Tibial artery (tissue), 4 donors: ENCODE measurements at regions not wholly inside any gene's neighbourhood (a gene's known extent, or its start where the extent isn't known, plus 50 kb on each side); places are given as distances from the start of the nearest gene placed in this dataset.
"Not testable (repeated sequence)": the region's sequence is repeated elsewhere in the genome, so short reads cannot be mapped to it uniquely, and the experiment has no call there.

Experiments
- DNase-seq, 2 donors: peaks; one replicate each; pipeline ENCODE4 v3.0.0-alpha.2; 2019
- H3K27ac ChIP-seq, 2 donors: fragments of 200-600 bp; sonication (generic) in 1 of 2; 1 replicate in 1 of 2; 2 replicates in 1 of 2; pipeline ENCODE4 v1.5.1; 2018 to 2019; ENCODE audit warnings: mild to moderate bottlenecking in 1 of 2
- H3K27me3 ChIP-seq, 2 donors: fragments of 200-600 bp; sonication (generic) in 1 of 2; one replicate each; pipeline versions ENCODE4 v1.5.1 to v1.6.0; 2016 to 2019
- H3K36me3 ChIP-seq, 3 donors: fragments of 200-600 bp; sonication (generic) in 2 of 3; one replicate each; pipeline ENCODE4 v1.5.1; 2016 to 2019; ENCODE audit warnings: mild to moderate bottlenecking in 2 of 3
- H3K4me1 ChIP-seq, 4 donors: fragments of 200-600 bp; sonication (generic) in 2 of 4; 1 replicate in 3 of 4; 2 replicates in 1 of 4; pipeline ENCODE4 v1.5.1; 2016 to 2019
- H3K4me3 ChIP-seq, 2 donors: fragments of 200-600 bp; sonication (generic) in 1 of 2; 1 replicate in 1 of 2; 2 replicates in 1 of 2; pipeline ENCODE4 v1.5.1; 2018 to 2019; ENCODE audit warnings: mild to moderate bottlenecking in 2 of 2
- H3K9me3 ChIP-seq, 3 donors: fragments of 200-600 bp; sonication (generic) in 1 of 3; one replicate each; pipeline ENCODE4 v1.5.1; 2016 to 2019
- intact Hi-C: fragments of 100-400 bp; cut with DNase I; formaldehyde crosslinking; loops from one replicate; pipeline ENCODE4 v1.15.0; 2023; ENCODE audit warnings: low total_unique reads
- TF ChIP-seq, protein P1 (sequence below), 2 experiments: fragments of 200-600 bp in 1 of 2; fragments of 450-650 bp in 1 of 2; IDR thresholded peaks; one replicate each; pipeline ENCODE4 v1.5.1; 2017 to 2019; ENCODE audit warnings: antibody characterized with exemption in 2 of 2, mild to moderate bottlenecking in 1 of 2, moderate library complexity in 1 of 2

DNA sequence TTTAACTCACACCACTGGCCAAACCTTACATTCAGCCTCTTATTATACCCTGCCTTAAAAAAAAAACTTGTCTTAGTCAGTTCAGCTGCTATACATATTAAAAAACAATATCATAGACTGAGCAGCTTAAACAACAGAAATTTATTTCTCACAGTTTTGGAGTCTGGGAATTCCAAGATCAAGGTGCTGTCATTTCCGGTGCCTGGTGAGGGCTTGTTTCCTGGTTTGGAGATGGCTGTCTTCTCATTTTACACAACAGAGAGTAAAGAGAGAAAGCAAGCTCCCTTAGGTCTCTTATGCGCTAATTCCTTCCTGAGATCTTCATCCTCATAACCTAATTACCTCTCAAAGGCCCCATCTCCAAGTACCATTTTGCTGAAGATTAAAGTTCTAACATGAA is 769.2 kb downstream of the DIAPH3 start:
- intact Hi-C loops: no loop called here

DNA sequence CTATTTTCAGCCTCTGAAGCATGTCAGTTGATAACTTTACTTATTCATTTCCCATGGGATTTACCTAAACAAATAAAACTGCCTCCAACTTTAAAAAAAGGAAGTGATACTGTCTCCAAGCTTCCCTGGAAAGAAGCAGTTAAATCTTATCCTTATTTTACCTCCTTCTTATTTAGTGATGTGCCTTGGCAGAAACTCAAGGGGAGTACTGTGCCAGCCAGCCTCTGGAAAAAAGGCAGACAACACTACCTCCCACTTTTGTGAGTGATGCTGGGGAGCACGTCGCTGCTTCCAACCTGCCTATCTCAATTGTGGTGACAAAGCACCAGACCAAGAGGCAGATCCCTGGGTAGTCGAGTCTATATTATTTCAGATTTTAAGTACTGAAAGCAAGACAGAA is 765.6 kb downstream of the DIAPH3 start:
- H3K36me3 ChIP-seq: no peaks in the 10 kb centered on the region
- H3K27me3 ChIP-seq: no peaks in the 10 kb centered on the region
- TF ChIP-seq, protein P1, sequence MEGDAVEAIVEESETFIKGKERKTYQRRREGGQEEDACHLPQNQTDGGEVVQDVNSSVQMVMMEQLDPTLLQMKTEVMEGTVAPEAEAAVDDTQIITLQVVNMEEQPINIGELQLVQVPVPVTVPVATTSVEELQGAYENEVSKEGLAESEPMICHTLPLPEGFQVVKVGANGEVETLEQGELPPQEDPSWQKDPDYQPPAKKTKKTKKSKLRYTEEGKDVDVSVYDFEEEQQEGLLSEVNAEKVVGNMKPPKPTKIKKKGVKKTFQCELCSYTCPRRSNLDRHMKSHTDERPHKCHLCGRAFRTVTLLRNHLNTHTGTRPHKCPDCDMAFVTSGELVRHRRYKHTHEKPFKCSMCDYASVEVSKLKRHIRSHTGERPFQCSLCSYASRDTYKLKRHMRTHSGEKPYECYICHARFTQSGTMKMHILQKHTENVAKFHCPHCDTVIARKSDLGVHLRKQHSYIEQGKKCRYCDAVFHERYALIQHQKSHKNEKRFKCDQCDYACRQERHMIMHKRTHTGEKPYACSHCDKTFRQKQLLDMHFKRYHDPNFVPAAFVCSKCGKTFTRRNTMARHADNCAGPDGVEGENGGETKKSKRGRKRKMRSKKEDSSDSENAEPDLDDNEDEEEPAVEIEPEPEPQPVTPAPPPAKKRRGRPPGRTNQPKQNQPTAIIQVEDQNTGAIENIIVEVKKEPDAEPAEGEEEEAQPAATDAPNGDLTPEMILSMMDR (IDR thresholded peaks at IDR 0.05): no peak
- peaks cover 0 to 7% (median 0%) of the 10 kb centered on the region in 4 donors for H3K4me1 ChIP-seq
- peaks cover 0 to 1% (median 0%) of the 10 kb centered on the region in 3 donors for H3K9me3 ChIP-seq
- no peak overlapping the region for H3K4me3 ChIP-seq
- intact Hi-C loops: no loop called here
- H3K27ac ChIP-seq: no peak overlapping the region
- no peak for DNase-seq

More for the DNA sequence above, 769.2 kb downstream of the DIAPH3 start:
- Histone ChIP-seq H3K36me3 (no peaks in the 10 kb centered on the region), H3K9me3 (no peaks in the 10 kb centered on the region), H3K4me3 (no peak overlapping the region), H3K4me1 (peaks cover 0 to 15% (median 0%) of the 10 kb centered on the region in 4 donors), H3K27ac (no peak overlapping the region), H3K27me3 (no peaks in the 10 kb centered on the region)
- no peak for DNase-seq
- TF ChIP-seq, protein P1 (IDR thresholded peaks at IDR 0.05): no peak

DNA sequence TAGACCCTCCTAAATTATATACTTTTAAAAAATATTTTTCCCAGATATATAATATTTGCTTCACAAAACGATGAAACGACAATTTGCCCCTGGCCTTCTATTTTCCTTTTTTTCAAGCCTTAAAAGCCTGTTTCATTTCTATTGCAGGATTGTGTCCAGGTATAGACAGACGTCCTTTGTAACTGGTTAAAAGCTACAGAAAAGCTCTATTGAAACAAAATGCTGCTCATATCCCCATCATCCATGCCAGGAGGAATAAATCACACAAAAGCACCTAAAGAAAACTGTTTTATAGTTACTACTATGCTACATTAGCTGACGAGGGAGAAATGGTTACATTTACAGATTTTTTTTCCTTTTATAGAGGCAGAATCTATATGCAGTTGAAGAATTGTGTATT is 765.1 kb downstream of the DIAPH3 start:
- no peak overlapping the region for H3K27ac ChIP-seq
- peaks cover 0 to 5% (median 0%) of the 10 kb centered on the region in 3 donors for H3K9me3 ChIP-seq
- H3K4me1 ChIP-seq: peaks cover 0 to 7% (median 0%) of the 10 kb centered on the region in 4 donors
- intact Hi-C loops: no loop called here
- TF ChIP-seq, protein P1 (IDR thresholded peaks at IDR 0.05): no peak
- no peak overlapping the region for H3K4me3 ChIP-seq
- no peak for DNase-seq
- no peaks in the 10 kb centered on the region for H3K27me3 ChIP-seq
- H3K36me3 ChIP-seq: no peaks in the 10 kb centered on the region

DNA sequence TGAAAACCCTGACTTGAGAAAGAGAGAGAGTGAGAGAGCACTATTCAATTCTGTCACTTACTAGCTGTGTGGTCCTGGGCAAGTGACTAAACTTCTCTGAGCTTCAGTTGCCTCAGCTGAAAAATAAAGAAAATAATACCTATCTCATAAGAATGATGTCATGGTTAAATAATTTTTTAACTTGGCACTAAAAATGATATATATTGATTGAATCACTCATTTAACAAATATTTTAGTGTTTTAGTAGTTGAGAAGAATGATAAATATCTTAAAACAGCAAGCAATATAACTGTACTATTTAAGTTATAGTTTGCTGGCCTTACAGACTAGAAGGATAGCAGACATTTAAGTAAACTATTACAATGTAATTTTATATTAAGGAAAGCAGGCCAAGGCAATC is 764.2 kb downstream of the DIAPH3 start:
- no peak for DNase-seq
- Histone ChIP-seq H3K36me3 (no peaks in the 10 kb centered on the region), H3K27ac (no peak overlapping the region), H3K9me3 (peaks cover 0 to 5% (median 0%) of the 10 kb centered on the region in 3 donors), H3K4me3 (no peak overlapping the region), H3K4me1 (peaks cover 0 to 7% (median 0%) of the 10 kb centered on the region in 4 donors), H3K27me3 (no peaks in the 10 kb centered on the region)
- TF ChIP-seq, protein P1 (IDR thresholded peaks at IDR 0.05): no peak
- intact Hi-C loops: no loop called here

DNA sequence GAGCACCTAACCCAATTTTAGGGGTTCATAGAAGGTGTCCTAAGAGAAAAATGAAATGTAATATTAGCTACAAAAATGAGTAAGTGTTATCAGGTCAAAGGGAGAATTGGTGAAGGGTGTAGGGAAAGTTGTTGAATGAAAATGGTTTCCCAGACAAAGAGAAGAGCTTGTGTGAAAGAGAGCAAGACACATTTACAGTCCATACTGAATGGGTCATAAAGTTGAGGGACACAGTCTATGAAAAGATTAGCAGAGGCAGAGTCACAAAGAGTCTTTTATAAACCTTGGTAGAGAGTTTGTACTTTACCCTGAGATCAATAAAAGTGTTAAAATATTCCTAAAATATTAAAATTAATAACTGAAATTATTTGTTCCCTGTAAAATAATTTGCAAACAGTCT is 759.4 kb downstream of the DIAPH3 start:
- DNase-seq: no peak
- intact Hi-C loops: no loop called here

DNA sequence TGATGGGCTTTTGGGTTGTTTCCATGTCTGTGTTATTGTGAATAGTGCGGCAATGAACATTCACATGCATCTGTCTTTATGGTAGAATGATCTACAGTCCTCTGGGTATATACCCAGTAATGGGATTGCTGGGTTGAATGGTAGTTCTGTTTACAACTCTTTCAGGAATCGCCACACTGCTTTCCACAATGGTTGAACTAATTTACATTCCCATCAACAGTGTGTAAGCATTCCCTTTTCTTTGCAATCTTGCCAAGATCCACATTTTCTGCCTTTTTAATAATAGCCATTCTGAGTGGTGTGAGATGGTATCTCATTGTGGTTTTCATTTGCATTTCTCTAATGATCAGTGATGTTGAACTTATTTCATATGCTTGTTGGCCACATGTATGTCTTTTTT is 756.5 kb downstream of the DIAPH3 start:
- intact Hi-C loops, H3K4me3 ChIP-seq, H3K27me3 ChIP-seq, H3K4me1 ChIP-seq, H3K27ac ChIP-seq, H3K36me3 ChIP-seq, H3K9me3 ChIP-seq, DNase-seq: not testable (repeated sequence)

More for the DNA sequence above, 759.4 kb downstream of the DIAPH3 start:
- H3K9me3 ChIP-seq: peaks cover 0 to 9% (median 0%) of the 10 kb centered on the region in 3 donors
- no peak overlapping the region for H3K4me3 ChIP-seq
- no peaks in the 10 kb centered on the region for H3K36me3 ChIP-seq
- H3K27me3 ChIP-seq: no peaks in the 10 kb centered on the region
- TF ChIP-seq, protein P1 (IDR thresholded peaks at IDR 0.05): no peak
- no peak overlapping the region for H3K27ac ChIP-seq
- H3K4me1 ChIP-seq: no peaks in the 10 kb centered on the region
